SK-N-SH treated with all-trans-retinoic acid at 6 μM for 48 hours (cell line): ENCODE measurements at regions not wholly inside any gene's neighbourhood (a gene's known extent, or its start where the extent isn't known, plus 50 kb on each side); places are given as distances from the start of the nearest gene placed in this dataset.
"Not testable (repeated sequence)": the region's sequence is repeated elsewhere in the genome, so short reads cannot be mapped to it uniquely, and the experiment has no call there.

Experiments used
- ARNTL ChIP-seq: fragments of 450-650 bp; formaldehyde crosslinking; IDR thresholded peaks from 2 replicates; pipeline ENCODE4 v1.5.0; 2020; ENCODE audit warnings: low read depth, mild to moderate bottlenecking, moderate library complexity, borderline replicate concordance
- BACH2 ChIP-seq: fragments of 250-450 bp; sonication (Bioruptor Pico); IDR thresholded peaks from 2 replicates; pipeline ENCODE4 v1.9.0; 2021; ENCODE audit warnings: mild to moderate bottlenecking, borderline replicate concordance
- CREB5 ChIP-seq: fragments of 250-450 bp; sonication (Bioruptor Pico); IDR thresholded peaks from 2 replicates; pipeline ENCODE4 v1.5.1; 2020; ENCODE audit warnings: low read depth, mild to moderate bottlenecking, moderate library complexity
- CSDC2 ChIP-seq: fragments of 250-450 bp; sonication (Bioruptor Pico); IDR thresholded peaks from 2 replicates; pipeline ENCODE4 v1.5.0; 2020; ENCODE audit warnings: mild to moderate bottlenecking, moderate library complexity
- CSRNP3 ChIP-seq: fragments of 250-450 bp; sonication (Bioruptor Pico); IDR thresholded peaks from 2 replicates; pipeline ENCODE4 v1.5.1; 2021; ENCODE audit warnings: mild to moderate bottlenecking, moderate library complexity
- ESRRG ChIP-seq: fragments of 250-450 bp; sonication (Bioruptor Pico); IDR thresholded peaks from 2 replicates; pipeline ENCODE4 v1.6.1; 2021; ENCODE audit warnings: mild to moderate bottlenecking
- GLIS3 ChIP-seq: fragments of 250-450 bp; sonication (Bioruptor Pico); IDR thresholded peaks from 2 replicates; pipeline ENCODE4 v1.5.0; 2020; ENCODE audit warnings: mild to moderate bottlenecking, moderate library complexity
- ISL1 ChIP-seq: fragments of 250-450 bp; sonication (Bioruptor Pico); IDR thresholded peaks from 2 replicates; pipeline ENCODE4 v2.1.2; 2022; ENCODE audit warnings: mild to moderate bottlenecking, moderate library complexity
- PATZ1 ChIP-seq: fragments of 250-450 bp; sonication (Bioruptor Pico); IDR thresholded peaks from 2 replicates; pipeline ENCODE4 v1.8.0; 2020; ENCODE audit warnings: mild to moderate bottlenecking, moderate library complexity, borderline replicate concordance
- RARB ChIP-seq: fragments of 250-450 bp; sonication (Bioruptor Pico); IDR thresholded peaks from 2 replicates; pipeline ENCODE4 v1.8.0; 2021; ENCODE audit warnings: mild to moderate bottlenecking, moderate library complexity
- SNAI2 ChIP-seq: fragments of 250-450 bp; sonication (Bioruptor Pico); IDR thresholded peaks from 2 replicates; pipeline ENCODE4 v1.5.0; 2020; ENCODE audit warnings: mild to moderate bottlenecking, moderate library complexity
- TOX ChIP-seq: fragments of 250-450 bp; sonication (Bioruptor Pico); IDR thresholded peaks from 2 replicates; pipeline ENCODE4 v1.8.0; 2021; ENCODE audit warnings: mild to moderate bottlenecking, moderate library complexity, borderline replicate concordance
- ZFP3 ChIP-seq: fragments of 250-450 bp; sonication (Bioruptor Pico); IDR thresholded peaks from 2 replicates; pipeline ENCODE4 v1.5.0; 2020; ENCODE audit warnings: mild to moderate bottlenecking, moderate library complexity
- ZNF565 ChIP-seq: fragments of 450-650 bp; formaldehyde crosslinking; conservative IDR thresholded peaks from 2 replicates; pipeline ENCODE4 v1.5.0; 2020; ENCODE audit warnings: low read depth, mild to moderate bottlenecking, moderate library complexity

GRCh38 chr5:82434696-82435660 is 156.8 kb upstream of the RPS23 start:
- TF ChIP-seq ESRRG (CRISPR knock-in tag); RARB (CRISPR knock-in tag); ISL1; ZNF565 (CRISPR knock-in tag); TOX (CRISPR knock-in tag); ARNTL; ZFP3 (CRISPR knock-in tag); PATZ1 (CRISPR knock-in tag); BACH2 (CRISPR knock-in tag); CSRNP3 (CRISPR knock-in tag); CREB5 (CRISPR knock-in tag); SNAI2 (CRISPR knock-in tag); GLIS3 (CRISPR knock-in tag); CSDC2: not testable (repeated sequence)
